GM23338 (cell line): ENCODE measurements at regions not wholly inside any gene's neighbourhood (a gene's known extent, or its start where the extent isn't known, plus 50 kb on each side); places are given as distances from the start of the nearest gene placed in this dataset.

Source experiments
- CREB1 ChIP-seq: fragments of 250-450 bp; sonication (Bioruptor Pico); IDR thresholded peaks from 2 replicates; pipeline ENCODE4 v1.5.0; 2020; ENCODE audit warnings: low read depth, mild to moderate bottlenecking, moderate library complexity
- CTCF ChIP-seq, 2 experiments: fragments of 200-600 bp in 1 of 2; sonication (generic) in 1 of 2; conservative IDR thresholded peaks; 2 replicates each; pipeline versions ENCODE4 v1.5.1 to v1.6.1; 2016 to 2017; ENCODE audit warnings: antibody characterized with exemption in 2 of 2, low read depth in 2 of 2, mild to moderate bottlenecking in 2 of 2, moderate library complexity in 1 of 2
- ETS1 ChIP-seq: IDR thresholded peaks from 2 replicates; pipeline ENCODE4 v1.6.1; 2016; ENCODE audit warnings: antibody characterized with exemption
- EZH2 ChIP-seq: fragments of 200-600 bp; sonication (generic); IDR thresholded peaks from one replicate; pipeline ENCODE4 v1.8.0; 2017; ENCODE audit warnings: antibody characterized with exemption, mild to moderate bottlenecking, low read depth; ENCODE audit not compliant: unreplicated experiment
- EZH2phosphoT487 ChIP-seq: fragments of 200-600 bp; sonication (generic); IDR thresholded peaks from one replicate; pipeline ENCODE4 v1.8.1; 2018; ENCODE audit warnings: antibody characterized with exemption; ENCODE audit not compliant: unreplicated experiment
- JUNB ChIP-seq: IDR thresholded peaks from one replicate; pipeline ENCODE4 v1.6.1; 2016; ENCODE audit warnings: antibody characterized with exemption; ENCODE audit not compliant: unreplicated experiment
- NANOG ChIP-seq: IDR thresholded peaks from 2 replicates; pipeline ENCODE4 v1.6.1; 2016; ENCODE audit warnings: antibody characterized with exemption, borderline replicate concordance
- POLR2AphosphoS5 ChIP-seq: IDR thresholded peaks from 2 replicates; pipeline ENCODE4 v1.6.1; 2016; ENCODE audit warnings: antibody characterized with exemption, low read depth
- REST ChIP-seq: IDR thresholded peaks from one replicate; pipeline ENCODE4 v1.6.1; 2018; ENCODE audit warnings: antibody characterized with exemption; ENCODE audit not compliant: unreplicated experiment
- STAT1 ChIP-seq: IDR thresholded peaks from one replicate; pipeline ENCODE4 v1.6.1; 2016; ENCODE audit warnings: antibody characterized with exemption; ENCODE audit not compliant: unreplicated experiment
- ZNF114 ChIP-seq: fragments of 250-450 bp; sonication (Bioruptor Pico); IDR thresholded peaks from 2 replicates; pipeline ENCODE4 v1.5.0; 2020; ENCODE audit warnings: mild to moderate bottlenecking, moderate library complexity
- ZNF331 ChIP-seq: fragments of 250-450 bp; sonication (Bioruptor Pico); IDR thresholded peaks from 2 replicates; pipeline ENCODE4 v1.5.0; 2020; ENCODE audit warnings: low read depth, mild to moderate bottlenecking, moderate library complexity
- ZNF462 ChIP-seq: fragments of 250-450 bp; sonication (Bioruptor Pico); IDR thresholded peaks from 2 replicates; pipeline ENCODE4 v1.5.0; 2020; ENCODE audit warnings: mild to moderate bottlenecking, moderate library complexity

GRCh38 chr10:55227967-55228366 is 426.9 kb upstream of the PCDH15 start:
- no peak for TF ChIP-seq EZH2
- TF ChIP-seq CTCF (conservative IDR thresholded peaks at IDR 0.05; ENCODE audit: low read depth in 2 of 2): no peak
- no peak for TF ChIP-seq ZNF114 (CRISPR knock-in tag)
- no peak for TF ChIP-seq POLR2AphosphoS5
- TF ChIP-seq REST: no peak
- TF ChIP-seq NANOG: no peak
- no peak for TF ChIP-seq ZNF462
- TF ChIP-seq CREB1: no peak
- TF ChIP-seq EZH2phosphoT487: no peak
- TF ChIP-seq JUNB: no peak
- TF ChIP-seq ETS1: no peak
- no peak for TF ChIP-seq ZNF331
- no peak for TF ChIP-seq STAT1
